GM21723 (cell line): ENCODE measurements at regions not wholly inside any gene's neighbourhood (a gene's known extent, or its start where the extent isn't known, plus 50 kb on each side); places are given as distances from the start of the nearest gene placed in this dataset.

ENCODE experiments used
- ATAC-seq: cut with Tn5 transposase; IDR thresholded peaks from one replicate; pipeline ENCODE4 v1.9.1; 2021; ENCODE audit warnings: mild to moderate bottlenecking, moderate library complexity; ENCODE audit not compliant: unreplicated experiment

GRCh38 chr4:152099981-152100378 lies 339.2 kb upstream of the GATB start:
- no peak for ATAC-seq

DNA sequence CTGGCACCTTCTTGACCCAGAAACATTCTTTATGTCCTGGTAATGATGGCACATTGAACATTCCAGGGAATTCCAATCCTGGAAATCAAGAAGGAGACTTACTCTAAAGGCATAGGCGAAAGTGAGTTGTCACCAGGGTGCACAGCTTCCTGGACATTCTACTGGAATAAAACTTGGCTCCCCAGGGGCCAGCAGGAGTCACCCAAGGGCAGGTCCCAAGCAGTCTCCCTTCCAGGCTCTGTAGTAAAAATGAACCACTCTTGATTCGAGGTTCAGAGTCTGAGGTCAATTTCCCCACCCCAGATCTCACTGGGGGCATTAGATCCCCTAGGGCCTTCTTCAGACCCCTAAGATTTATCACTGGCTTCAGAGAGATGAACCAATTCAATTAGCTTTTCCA lies 338.7 kb upstream of the GATB start:
- ATAC-seq, result no peak

DNA sequence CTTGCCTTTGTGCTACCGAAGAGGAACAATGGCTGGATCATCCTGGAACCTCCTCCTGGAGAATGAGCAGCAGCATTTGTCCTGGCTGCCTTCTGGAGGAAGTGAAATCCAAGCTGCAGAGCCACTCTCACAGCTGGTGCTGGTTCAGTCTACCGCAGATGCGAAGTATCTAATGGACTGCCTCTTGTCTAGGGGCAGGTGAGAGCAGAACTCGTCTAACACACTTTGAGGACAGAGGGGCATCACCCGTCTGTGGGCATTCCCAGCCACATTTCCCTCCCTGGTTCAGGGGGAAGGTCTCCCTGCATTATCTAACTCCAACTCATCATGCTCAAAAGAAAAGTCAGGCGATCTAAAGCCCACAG lies 338.2 kb upstream of the GATB start:
- no peak for ATAC-seq

- ATAC-seq, result no peak
These were observed 337.7 kb upstream of the GATB start for GRCh38 chr4:152098365-152099060.

- no peak for ATAC-seq
These were observed 336.6 kb upstream of the GATB start for GRCh38 chr4:152097371-152097770.

DNA sequence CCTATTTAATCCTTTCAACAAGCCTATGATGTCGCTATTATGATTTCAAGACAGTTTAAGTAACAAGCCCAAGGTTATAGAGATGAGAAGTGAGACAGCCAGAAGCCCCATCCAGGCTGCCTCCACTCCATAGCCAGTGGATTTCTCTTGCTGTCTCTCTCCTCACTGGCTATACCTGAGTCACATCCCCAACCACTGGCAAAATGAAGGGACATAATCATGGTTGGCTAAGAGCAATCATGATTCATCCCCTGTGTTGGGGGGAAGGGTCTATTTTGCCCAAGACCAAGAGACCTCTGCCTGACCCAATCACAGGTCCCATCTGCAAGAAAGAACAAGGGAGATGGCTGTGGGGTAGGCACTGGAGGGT lies 334.9 kb upstream of the GATB start:
- no peak for ATAC-seq

GRCh38 chr4:152094970-152095700 lies 334.3 kb upstream of the GATB start:
- ATAC-seq, result no peak

DNA sequence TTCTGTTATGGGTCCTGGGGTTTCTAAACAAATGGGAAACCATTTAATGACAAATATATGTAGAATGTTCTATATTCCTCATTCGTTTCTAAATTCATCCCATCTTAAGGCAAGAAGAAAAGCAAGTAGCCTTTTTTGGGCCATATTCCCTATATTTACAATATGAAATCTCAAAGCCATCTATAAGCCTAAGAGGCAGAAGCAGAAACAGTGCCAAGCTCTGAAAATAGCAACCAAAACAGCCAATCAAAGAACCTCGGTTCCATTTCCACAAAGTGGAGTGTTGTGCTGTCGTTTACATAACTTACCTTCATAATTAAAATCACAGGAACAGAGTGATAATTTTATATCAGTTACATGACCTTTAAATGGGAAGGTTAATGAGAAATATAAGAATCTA lies 330.6 kb upstream of the GATB start:
- no peak for ATAC-seq

DNA sequence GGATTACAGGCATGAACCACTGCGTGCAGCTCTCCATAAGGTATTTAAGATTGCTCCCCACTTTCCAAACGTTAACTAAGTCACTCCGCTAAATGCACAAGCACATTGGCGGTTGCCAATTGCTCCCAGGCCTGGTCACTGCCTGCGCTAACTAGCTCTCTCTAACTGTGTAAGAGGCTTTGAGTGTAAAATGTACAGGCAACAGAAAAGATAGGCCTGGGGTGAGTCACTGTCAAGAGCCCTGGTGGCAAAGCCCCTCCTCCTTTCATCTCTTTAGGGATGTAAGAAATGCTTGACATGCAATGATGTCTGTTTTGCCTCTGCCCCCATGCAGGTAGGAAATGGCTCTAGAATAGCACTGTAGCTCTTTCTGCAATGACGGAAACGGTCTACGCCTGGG lies 329.7 kb upstream of the GATB start:
- ATAC-seq, result no peak

DNA sequence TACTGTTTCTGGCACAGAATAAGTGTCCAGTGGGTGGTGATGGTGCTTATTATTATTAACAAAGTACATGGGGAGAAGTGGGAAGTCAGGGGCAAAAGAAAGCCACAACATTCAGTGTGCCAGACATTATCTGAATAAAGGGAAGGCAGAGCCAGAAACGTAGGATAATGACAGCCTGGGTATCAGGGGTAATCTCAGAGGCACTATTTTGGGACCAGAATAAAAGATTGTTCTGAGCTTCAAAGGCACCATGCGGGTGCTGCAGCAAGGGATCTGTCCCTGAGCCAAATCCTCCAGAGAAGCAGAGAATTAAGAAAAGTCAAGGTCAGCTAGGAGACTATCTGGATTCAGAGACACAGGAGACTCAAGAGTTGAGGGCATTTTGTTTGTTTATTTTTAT lies 328.8 kb upstream of the GATB start:
- ATAC-seq, result no peak

DNA sequence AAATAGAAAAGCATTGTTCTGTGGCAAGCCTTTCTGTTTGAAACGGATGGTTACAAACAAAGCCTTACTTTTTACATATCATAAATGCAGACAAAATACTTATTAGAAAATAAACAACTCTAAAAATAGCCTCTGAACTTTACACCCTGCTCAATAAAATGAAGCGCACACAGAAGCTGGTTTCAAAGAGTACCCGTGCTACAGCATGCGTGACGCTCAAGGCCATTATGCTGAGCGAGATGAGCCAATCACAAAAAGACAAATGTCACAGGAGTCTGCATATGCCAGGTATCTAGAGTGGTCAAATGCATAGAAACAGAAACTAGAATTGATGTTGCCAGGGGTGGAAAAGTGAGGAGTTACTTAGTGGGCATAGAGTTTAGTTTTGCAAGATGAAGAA lies 326.5 kb upstream of the GATB start:
- no peak for ATAC-seq

DNA sequence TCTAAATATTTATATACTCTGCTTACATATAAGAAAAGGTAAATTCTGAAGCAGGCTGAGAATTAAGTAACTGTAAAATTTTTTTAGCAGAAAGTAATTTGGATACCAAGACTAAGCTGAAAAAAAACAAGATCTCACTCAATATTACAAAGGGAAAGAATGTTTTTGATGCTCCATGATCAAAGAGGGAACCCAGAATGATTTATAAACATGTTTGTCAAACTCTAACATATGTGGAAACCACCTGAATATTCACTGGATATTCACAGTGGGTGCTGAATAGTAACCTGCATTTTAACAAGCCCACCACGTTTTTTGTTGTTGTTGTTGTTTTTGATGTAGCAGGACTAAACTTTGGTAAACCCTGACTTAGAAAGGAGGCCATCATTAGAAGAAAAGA lies 324.9 kb upstream of the GATB start:
- no peak for ATAC-seq

DNA sequence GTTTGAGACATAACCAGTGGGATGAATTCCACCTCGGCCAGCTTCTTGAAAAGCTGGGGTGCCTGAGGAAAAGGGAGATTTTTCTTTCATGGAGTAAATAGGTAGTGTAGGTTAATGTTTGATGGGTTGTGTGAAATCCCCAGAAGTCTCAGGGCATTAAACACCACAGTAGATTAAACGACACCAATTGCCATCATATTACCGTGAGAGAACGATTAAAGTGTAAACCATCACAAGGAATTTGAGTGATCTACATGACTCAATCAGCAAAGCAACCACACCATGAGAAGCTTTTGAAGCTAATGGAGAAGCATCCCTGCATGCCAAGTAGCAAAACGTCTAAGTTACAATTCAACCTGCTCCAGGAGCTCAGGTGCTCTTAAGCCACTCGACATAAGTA lies 322.5 kb upstream of the GATB start:
- no peak for ATAC-seq

DNA sequence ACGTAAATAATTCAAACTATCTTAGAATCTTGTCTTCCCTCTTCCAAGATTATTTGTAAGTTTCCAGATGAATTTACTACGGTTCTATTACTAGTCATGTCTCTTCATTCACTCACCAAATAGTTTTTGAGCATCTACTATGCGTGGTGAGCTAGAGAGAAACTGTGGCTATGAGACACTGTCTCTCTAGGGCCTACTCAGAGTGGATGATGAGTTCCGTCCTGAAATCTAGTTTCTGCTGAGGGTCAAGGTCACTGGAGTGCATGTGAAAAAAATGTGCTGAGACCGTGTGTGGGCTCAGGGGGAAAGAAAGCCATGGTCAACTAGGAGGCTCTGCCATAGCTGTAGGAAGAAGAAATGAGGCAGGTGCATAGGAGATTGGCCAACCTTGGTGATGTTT lies 320.2 kb upstream of the GATB start:
- ATAC-seq, result no peak

DNA sequence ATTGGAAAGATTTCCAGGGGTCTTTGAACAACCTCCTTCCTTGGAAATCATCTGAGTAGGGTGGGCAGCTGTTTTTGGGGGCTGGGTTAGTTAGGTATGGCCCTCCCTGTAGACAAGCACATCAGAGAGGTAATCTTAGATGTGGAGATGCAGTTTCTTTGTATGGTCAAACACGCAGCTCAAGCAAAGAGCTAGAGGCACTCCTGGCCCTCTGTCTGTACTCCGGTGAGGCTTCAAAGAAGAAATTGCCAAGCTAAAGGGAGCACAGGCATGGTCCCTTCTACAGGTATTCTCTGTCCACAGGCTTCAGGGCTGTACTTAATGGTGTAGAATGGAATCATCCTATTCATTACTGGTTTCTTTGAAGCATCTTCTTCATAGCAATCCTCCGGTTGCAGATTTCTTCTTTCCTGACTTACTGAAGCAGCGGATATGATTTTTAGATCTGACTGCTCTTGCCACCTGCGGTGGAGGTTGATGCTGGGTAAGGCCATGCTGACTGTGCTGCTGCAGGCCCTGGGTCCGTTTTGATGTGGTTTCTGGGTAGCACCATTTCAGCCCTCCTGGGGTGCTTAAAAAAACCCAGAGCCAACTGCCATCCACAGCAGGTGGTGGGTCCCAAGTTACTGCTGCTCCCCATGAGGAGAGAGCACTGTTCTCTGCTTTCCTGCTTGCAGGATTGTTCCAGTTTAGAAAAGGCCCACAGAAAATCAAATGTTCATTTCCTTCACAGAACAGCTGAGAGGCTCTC lies 318.9 kb upstream of the GATB start:
- ATAC-seq, result no peak

DNA sequence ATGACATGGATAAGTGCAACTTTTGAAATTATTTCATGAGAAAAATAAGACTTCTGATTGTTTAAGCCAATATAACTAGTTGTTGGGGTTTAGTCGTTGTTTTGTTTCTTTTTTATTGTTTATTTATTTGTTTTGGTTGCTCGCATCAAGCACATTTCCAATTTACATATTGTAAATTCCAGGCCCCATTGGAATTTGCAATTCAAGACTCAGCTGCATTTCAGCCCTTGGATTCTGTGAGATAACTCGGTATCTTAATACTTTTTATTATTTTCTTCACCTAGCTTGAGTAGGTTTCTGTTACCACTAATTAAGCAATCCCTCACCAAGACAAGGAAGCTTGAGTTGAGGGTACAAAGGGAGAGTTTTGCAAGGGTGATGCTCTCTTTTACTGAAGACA lies 318.3 kb upstream of the GATB start:
- no peak for ATAC-seq

GRCh38 chr4:152077582-152077981 lies 316.8 kb upstream of the GATB start:
- ATAC-seq, result no peak

DNA sequence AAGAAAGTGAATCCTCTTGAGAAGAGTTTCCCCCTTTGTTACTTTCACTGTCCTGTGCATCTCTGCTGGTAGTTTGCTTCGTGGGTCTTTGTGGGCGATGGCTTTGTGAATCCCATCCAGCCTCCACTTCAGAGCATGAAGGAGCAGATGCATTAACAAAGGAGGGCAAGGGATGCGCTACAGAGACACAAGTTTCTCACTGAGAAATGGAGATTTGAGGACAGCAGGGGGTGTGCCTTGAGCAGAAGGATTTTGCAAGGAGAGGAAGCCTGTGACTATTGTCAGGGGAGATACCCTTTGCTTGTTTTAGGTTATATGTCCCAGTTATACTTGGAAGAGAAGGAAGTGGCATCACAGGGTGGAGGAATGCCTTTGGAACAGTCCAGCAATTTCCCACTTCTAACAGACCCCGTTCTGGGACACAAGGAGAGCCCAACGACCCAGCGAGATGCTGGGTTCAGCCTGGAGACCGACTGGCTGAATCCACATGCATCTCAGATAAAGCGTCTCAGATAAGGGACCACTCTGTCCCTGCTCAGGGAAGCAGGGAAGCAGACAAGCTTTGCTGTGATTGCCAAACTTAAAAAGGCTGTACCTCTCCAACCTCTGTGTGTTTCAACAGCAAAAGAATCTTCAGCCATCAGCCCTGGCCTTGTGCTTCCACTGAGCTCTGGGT lies 314.6 kb upstream of the GATB start:
- no peak for ATAC-seq

DNA sequence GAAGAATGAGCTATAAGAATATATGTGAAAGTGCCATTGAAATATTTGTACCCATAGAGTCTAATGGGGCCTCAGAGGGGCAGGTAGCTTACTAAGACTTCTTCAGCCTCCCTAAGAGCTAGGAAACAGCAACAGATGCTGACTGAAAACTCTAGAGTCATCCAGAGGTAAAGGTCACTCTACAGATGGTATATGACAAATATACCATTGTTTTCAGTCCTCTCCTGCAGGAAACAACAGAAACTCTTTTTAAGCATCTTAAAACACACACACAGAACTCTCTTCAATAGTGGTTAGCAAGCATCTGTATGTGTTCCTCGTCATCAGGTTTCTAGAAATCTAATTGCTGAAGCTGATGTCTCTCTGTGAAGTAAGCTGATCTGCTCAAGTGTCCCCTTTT lies 313.8 kb upstream of the GATB start:
- no peak for ATAC-seq

- no peak for ATAC-seq
These were observed 313.3 kb upstream of the GATB start for GRCh38 chr4:152074088-152074437.

- no peak for ATAC-seq
These were observed 312.7 kb upstream of the GATB start for GRCh38 chr4:152073351-152074087.
